PC-9 (cell line): ENCODE measurements at regions not wholly inside any gene's neighbourhood (a gene's known extent, or its start where the extent isn't known, plus 50 kb on each side); places are given as distances from the start of the nearest gene placed in this dataset.

Experiments
- CTCF ChIP-seq: fragments of 200-600 bp; sonication (generic); conservative IDR thresholded peaks from 2 replicates; pipeline ENCODE4 v1.6.1; 2017; ENCODE audit warnings: mixed run types, antibody characterized with exemption, mild to moderate bottlenecking, moderate library complexity
- EZH2 ChIP-seq: fragments of 200-600 bp; sonication (generic); IDR thresholded peaks from 2 replicates; pipeline ENCODE4 v1.8.0; 2017; ENCODE audit warnings: antibody characterized with exemption, low read depth

GRCh38 chr3:194278186-194278845 lies 72.8 kb downstream of the CPN2 start:
- no peak for TF ChIP-seq CTCF
- no peak for TF ChIP-seq EZH2
